Heart left ventricle (tissue), 13 donors: ENCODE measurements at regions not wholly inside any gene's neighbourhood (a gene's known extent, or its start where the extent isn't known, plus 50 kb on each side); places are given as distances from the start of the nearest gene placed in this dataset.

ENCODE experiments used
- POLR2A ChIP-seq, 2 donors: fragments of 450-650 bp; IDR thresholded peaks; one replicate each; pipeline ENCODE4 v1.6.1; 2017; ENCODE audit warnings: antibody characterized with exemption in 2 of 2, mild to moderate bottlenecking in 2 of 2, moderate library complexity in 2 of 2
- TF ChIP-seq, protein P1 (sequence below), 12 donors: fragments of 200-600 bp; sonication (generic) in 4 of 12; IDR thresholded peaks; one replicate each; pipeline versions ENCODE4 v1.5.0 to v1.8.0; 2018 to 2022; ENCODE audit warnings: antibody characterized with exemption in 12 of 12, mild to moderate bottlenecking in 5 of 12
- donor health status: ischemic (EF 13 %, LVEDD 7.1; RV severe dilation, severe dysfunction).
- donor health status: DM: no; HTN: yes; CAD: no.
- donor health status: DM: no; HTN: no; CAD: no.
- donor health status: ischemic (EF 25% LVEDD 6.9; RV normal size, moderate dysfunction).
- donor health status: ischemic (EF 25% LVEDD 5.7; RV mildly dilated, moderate dysfunction).
- donor health status: ischemic (EF 35%, LVEDD 5.7; RV mildly dilated, moderate dysfunction).
- donor health status: nonischemic (EF 11% LVEDD 7.7; RV severe dilation, severe dysfunction).
- donor health status: DM: yes; HTN: yes; CAD: no.
- donor health status: PGD.
- donor health status: ischemic (EF 29% LVEDD 5.4; RV normal size, mild dysfunction).
- donor health status: nonischemic (EF 23%, LVEDD 6.1; RV moderate dilation, normal function).

DNA sequence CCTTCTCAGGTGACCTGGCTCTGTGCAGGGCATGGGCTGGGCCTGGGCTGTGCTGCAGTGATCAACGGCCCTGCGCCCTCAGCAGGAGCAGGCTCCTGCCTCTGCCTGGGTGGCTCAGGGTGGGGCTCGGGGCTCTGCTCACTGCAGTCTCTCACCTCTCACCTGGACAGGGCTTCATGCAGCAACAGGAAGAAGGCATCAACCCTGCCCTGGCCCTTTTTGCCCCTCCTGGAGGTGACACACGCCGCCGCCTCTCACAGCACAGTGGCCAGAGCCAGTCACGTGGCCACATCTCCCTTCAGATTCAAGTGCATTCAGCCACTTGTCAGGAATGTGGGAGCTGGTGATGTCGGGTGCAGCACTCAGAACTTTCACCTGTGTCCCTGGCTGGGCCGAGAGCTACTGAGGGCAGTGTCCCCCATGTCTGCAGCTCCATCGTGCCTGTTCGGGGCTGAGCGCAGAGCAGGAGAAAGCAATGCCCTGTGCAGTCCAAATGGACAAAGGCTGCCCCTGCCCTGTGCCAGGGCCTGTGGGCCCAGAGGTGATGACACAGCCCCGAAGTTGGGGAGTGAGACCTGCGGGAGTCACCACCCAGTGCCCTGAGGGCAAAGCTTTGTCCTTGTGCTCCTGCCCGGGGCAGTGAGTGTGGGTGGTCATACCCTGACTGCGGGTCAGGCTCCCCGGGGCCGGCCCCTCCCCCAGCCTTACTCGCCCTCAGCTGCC is 314.0 kb downstream of the PTPRU start:
- TF ChIP-seq, protein P1, sequence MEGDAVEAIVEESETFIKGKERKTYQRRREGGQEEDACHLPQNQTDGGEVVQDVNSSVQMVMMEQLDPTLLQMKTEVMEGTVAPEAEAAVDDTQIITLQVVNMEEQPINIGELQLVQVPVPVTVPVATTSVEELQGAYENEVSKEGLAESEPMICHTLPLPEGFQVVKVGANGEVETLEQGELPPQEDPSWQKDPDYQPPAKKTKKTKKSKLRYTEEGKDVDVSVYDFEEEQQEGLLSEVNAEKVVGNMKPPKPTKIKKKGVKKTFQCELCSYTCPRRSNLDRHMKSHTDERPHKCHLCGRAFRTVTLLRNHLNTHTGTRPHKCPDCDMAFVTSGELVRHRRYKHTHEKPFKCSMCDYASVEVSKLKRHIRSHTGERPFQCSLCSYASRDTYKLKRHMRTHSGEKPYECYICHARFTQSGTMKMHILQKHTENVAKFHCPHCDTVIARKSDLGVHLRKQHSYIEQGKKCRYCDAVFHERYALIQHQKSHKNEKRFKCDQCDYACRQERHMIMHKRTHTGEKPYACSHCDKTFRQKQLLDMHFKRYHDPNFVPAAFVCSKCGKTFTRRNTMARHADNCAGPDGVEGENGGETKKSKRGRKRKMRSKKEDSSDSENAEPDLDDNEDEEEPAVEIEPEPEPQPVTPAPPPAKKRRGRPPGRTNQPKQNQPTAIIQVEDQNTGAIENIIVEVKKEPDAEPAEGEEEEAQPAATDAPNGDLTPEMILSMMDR (IDR thresholded peaks at IDR 0.05): no peak
- no peak for TF ChIP-seq POLR2A (IDR thresholded peaks at IDR 0.05)
